Kidney (tissue), 13 donors: ENCODE measurements at regions not wholly inside any gene's neighbourhood (a gene's known extent, or its start where the extent isn't known, plus 50 kb on each side); places are given as distances from the start of the nearest gene placed in this dataset.
A peak's percentile ranks its signal among the peaks of the same experiment; 100 is the strongest.
"Not testable (repeated sequence)": the region's sequence is repeated elsewhere in the genome, so short reads cannot be mapped to it uniquely, and the experiment has no call there.

Source experiments
- DNase-seq, 5 donors: peaks; one replicate each; pipeline ENCODE4 v3.0.0-alpha.2; 2013 to 2020
- FAIRE-seq: peaks from 2 replicates; lab custom pipeline; 2012; peaks lifted over from hg19 to GRCh38; lab: Jason Lieb, UNC
- H3K27ac ChIP-seq, 2 donors: one replicate each; pipeline ENCODE4 v1.7.0; 2013; ENCODE audit warnings: low read depth in 2 of 2, low read length in 2 of 2, inconsistent platforms in 1 of 2
- H3K27me3 ChIP-seq: one replicate; pipeline ENCODE4 v1.7.1; 2013; ENCODE audit warnings: low read length, inconsistent platforms; ENCODE audit not compliant: control insufficient read depth, insufficient read depth
- H3K36me3 ChIP-seq, 3 donors: one replicate each; pipeline versions ENCODE4 v1.7.0 to v1.7.1; 2013; ENCODE audit warnings: low read length in 3 of 3, control low read depth in 1 of 3, inconsistent platforms in 1 of 3; ENCODE audit not compliant: insufficient read depth in 3 of 3, control insufficient read depth in 2 of 3
- H3K4me1 ChIP-seq, 3 donors: one replicate each; pipeline versions ENCODE4 v1.7.0 to v1.7.1; 2013; ENCODE audit warnings: low read length in 3 of 3, inconsistent platforms in 1 of 3, low read depth in 1 of 3; ENCODE audit not compliant: control insufficient read depth in 2 of 3, insufficient read depth in 2 of 3
- H3K4me3 ChIP-seq, 3 donors: one replicate each; pipeline versions ENCODE4 v1.7.0 to v1.8.1; 2013; ENCODE audit warnings: low read length in 3 of 3, control low read depth in 1 of 3, inconsistent platforms in 1 of 3
- H3K9ac ChIP-seq, 3 donors: one replicate each; pipeline versions ENCODE4 v1.7.0 to v1.7.1; 2013; ENCODE audit warnings: low read length in 3 of 3, control low read depth in 1 of 3, inconsistent platforms in 1 of 3
- H3K9me3 ChIP-seq, 3 donors: one replicate each; pipeline versions ENCODE4 v1.7.0 to v1.7.1; 2013; ENCODE audit warnings: low read length in 3 of 3, control low read depth in 1 of 3, inconsistent platforms in 1 of 3; ENCODE audit not compliant: control insufficient read depth in 2 of 3, insufficient read depth in 1 of 3
- CTCF ChIP-seq: IDR thresholded peaks from 3 replicates; pipeline ENCODE4 v1.5.1; 2012; ENCODE audit warnings: mild to moderate bottlenecking, moderate library complexity, borderline replicate concordance; ENCODE audit not compliant: insufficient read depth; ENCODE audit errors: extremely low read depth
- intact Hi-C: fragments of 100-400 bp; cut with DNase I; formaldehyde crosslinking; loops from one replicate; pipeline ENCODE4 v1.11.1; 2022
- donor health status: control.
- donor health status: control.
- donor health status: control.
- donor health status: control.
- donor health status: control.
- donor health status: DM: yes; HTN: yes; CAD: no.
- donor health status: Normal renal cell carcinoma (clear cell type).

- H3K27ac ChIP-seq = no peak overlapping the region
- FAIRE-seq (no peak), DNase-seq (peak in 1 of 5 donors; percentile 50)
- no peaks in the 10 kb centered on the region for H3K27me3 ChIP-seq
- TF ChIP-seq CTCF = no peak
- intact Hi-C loops = no loop called here
- H3K4me1 ChIP-seq = peaks cover 0 to 2% (median 0%) of the 10 kb centered on the region in 3 donors
- H3K9me3 ChIP-seq = no peaks in the 10 kb centered on the region
- H3K36me3 ChIP-seq = peaks cover 0 to 16% (median 10%) of the 10 kb centered on the region in 3 donors
- no peak overlapping the region for H3K4me3 ChIP-seq
- no peak overlapping the region for H3K9ac ChIP-seq
Observed at GRCh38 chr11:71089571-71089970, 162.8 kb downstream of the SHANK2 start.

- H3K4me1 ChIP-seq, H3K9me3 ChIP-seq, H3K4me3 ChIP-seq, H3K27ac ChIP-seq, FAIRE-seq, H3K27me3 ChIP-seq, H3K9ac ChIP-seq, intact Hi-C loops: not testable (repeated sequence)
- H3K36me3 ChIP-seq = peaks cover 0 to 13% (median 9%) of the 10 kb centered on the region in 3 donors
- DNase-seq = peak in 1 of 5 donors; percentile 43
Observed at GRCh38 chr11:71088314-71089215, 163.8 kb downstream of the SHANK2 start.

- H3K27ac ChIP-seq = no peak overlapping the region
- no peak for FAIRE-seq
- peaks cover 0 to 2% (median 0%) of the 10 kb centered on the region in 3 donors for H3K4me1 ChIP-seq
- H3K36me3 ChIP-seq = peaks cover 0 to 7% (median under 1%) of the 10 kb centered on the region in 3 donors
- H3K9ac ChIP-seq = no peak overlapping the region
- H3K9me3 ChIP-seq = no peaks in the 10 kb centered on the region
- no peaks in the 10 kb centered on the region for H3K27me3 ChIP-seq
- no peak overlapping the region for H3K4me3 ChIP-seq
- intact Hi-C loops = no loop called here
- peak; percentile 37 to 77 (median 71) for DNase-seq
- peak; percentile 56 for TF ChIP-seq CTCF
Observed at GRCh38 chr11:71086687-71087258, 165.6 kb downstream of the SHANK2 start.

- H3K4me3 ChIP-seq = no peak overlapping the region
- H3K4me1 ChIP-seq = peaks cover 0 to 2% (median 0%) of the 10 kb centered on the region in 3 donors
- H3K27ac ChIP-seq = no peak overlapping the region
- intact Hi-C loops = no loop called here
- no peaks in the 10 kb centered on the region for H3K27me3 ChIP-seq
- no peak for FAIRE-seq
- DNase-seq = no peak
- H3K9me3 ChIP-seq = no peaks in the 10 kb centered on the region
- peaks cover 0 to 2% (median 0%) of the 10 kb centered on the region in 3 donors for H3K36me3 ChIP-seq
- no peak for TF ChIP-seq CTCF
- H3K9ac ChIP-seq = no peak overlapping the region
Observed at GRCh38 chr11:71084306-71085012, 167.9 kb downstream of the SHANK2 start.
